ENCODE measurements at regions not wholly inside any gene's neighbourhood (a gene's known extent, or its start where the extent isn't known, plus 50 kb on each side); places are given as distances from the start of the nearest gene placed in this dataset.

DNA sequence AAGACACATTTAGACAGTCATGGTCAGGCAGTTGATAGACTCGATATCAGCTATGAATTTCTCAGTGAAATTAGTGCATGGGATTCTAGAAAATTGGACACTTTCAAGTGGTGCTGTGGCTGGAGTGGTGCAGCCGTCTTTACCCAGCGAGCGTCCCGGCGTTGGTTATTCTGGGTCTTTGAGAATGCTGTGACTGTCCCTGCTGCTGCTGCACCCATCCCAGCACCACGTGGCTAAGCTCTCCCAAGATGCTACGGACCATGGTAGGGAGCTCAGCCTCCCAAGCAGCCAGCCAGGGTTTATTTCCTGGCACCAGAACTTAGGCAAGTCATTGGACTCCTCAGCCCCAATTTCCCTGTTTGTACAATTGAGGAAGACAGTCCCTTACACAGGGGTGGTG, 147.2 kb upstream of the RPS6KA2 start:
- TF ChIP-seq, protein P1, sequence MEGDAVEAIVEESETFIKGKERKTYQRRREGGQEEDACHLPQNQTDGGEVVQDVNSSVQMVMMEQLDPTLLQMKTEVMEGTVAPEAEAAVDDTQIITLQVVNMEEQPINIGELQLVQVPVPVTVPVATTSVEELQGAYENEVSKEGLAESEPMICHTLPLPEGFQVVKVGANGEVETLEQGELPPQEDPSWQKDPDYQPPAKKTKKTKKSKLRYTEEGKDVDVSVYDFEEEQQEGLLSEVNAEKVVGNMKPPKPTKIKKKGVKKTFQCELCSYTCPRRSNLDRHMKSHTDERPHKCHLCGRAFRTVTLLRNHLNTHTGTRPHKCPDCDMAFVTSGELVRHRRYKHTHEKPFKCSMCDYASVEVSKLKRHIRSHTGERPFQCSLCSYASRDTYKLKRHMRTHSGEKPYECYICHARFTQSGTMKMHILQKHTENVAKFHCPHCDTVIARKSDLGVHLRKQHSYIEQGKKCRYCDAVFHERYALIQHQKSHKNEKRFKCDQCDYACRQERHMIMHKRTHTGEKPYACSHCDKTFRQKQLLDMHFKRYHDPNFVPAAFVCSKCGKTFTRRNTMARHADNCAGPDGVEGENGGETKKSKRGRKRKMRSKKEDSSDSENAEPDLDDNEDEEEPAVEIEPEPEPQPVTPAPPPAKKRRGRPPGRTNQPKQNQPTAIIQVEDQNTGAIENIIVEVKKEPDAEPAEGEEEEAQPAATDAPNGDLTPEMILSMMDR (IDR thresholded peaks at IDR 0.05; ENCODE audit: extremely low read depth in 1 of 2, insufficient read depth in 1 of 2, low read depth in 1 of 2, low read length in 2 of 2): no peak
- TF ChIP-seq JUN (IDR thresholded peaks at IDR 0.05; ENCODE audit: borderline replicate concordance, insufficient read depth, insufficient read length, low read depth) (no peak), POLR2AphosphoS5 (IDR thresholded peaks at IDR 0.05; ENCODE audit: insufficient read depth, low read depth, low read length) (no peak), POLR2A (IDR thresholded peaks at IDR 0.05; ENCODE audit: low read depth, low read length) (no peak), EZH2 (IDR thresholded peaks at IDR 0.05; ENCODE audit: borderline replicate concordance, low read depth, low read length, severe bottlenecking) (no peak), MYC (IDR thresholded peaks at IDR 0.05; ENCODE audit: low read depth, low read length) (no peak)
- TF ChIP-seq, protein P2, sequence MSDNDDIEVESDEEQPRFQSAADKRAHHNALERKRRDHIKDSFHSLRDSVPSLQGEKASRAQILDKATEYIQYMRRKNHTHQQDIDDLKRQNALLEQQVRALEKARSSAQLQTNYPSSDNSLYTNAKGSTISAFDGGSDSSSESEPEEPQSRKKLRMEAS (IDR thresholded peaks at IDR 0.05; ENCODE audit: insufficient read depth, insufficient read length): no peak

Measured in endothelial cell of umbilical vein (primary cell).